ENCODE measurements at regions not wholly inside any gene's neighbourhood (a gene's known extent, or its start where the extent isn't known, plus 50 kb on each side); places are given as distances from the start of the nearest gene placed in this dataset.

DNA sequence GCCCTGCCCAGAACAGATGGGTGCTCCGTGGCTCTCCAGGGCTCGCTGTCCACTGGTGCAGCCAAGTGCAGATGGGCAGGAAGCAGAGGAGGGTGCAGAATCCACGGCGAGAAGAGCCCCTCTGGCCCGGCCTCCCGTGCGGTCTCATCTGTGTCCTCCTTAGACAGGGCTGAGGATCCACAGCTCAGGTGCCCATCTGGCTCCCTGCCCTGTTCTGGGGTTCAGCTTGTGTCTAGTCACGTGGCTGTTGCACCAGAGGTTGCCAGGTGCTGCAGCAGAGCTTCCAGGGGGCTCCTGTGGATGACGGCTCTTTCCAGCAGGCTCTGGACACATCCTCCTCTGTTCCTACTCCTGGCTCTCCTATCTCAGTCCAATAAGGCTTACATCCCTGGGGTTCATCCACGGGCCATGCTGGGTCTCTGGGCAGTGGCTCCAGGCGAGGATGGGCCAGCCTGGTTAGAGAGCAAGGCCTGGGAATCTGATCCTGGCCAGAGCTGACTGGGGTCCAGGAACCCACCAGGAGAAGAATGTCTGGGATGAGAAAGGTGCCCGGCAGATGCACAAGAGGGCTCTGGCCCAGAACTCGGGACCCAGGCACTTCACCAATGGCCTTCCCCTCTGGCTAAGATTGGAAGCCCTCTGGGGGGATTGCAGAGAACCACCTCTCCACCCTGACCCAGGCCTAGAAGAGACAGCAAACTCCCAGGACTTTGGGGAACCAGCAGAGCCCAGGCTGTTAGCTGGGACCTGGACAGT is 116.3 kb upstream of the ID2 start:
- Histone ChIP-seq H3K4me1 (no peaks in the 10 kb centered on the region), H3K27ac (no peak overlapping the region), H3K27me3 (no peaks in the 10 kb centered on the region), H3K9me3 (no peaks in the 10 kb centered on the region), H3K36me3 (no peaks in the 10 kb centered on the region), H3K4me3 (no peak overlapping the region)
- no peak for DNase-seq
- intact Hi-C loops (cut with DNase I; ENCODE audit: low total_unique reads) = no loop called here
- WGBS, 2 donors (ENCODE audit: low coverage in 1 of 2) = 88% methylated on average over 12 of the region's 13 CpGs; no CpG with 5 or more reads in 1 of the 2 donors
- TF ChIP-seq POLR2AphosphoS5 (IDR thresholded peaks at IDR 0.05) = no peak
- TF ChIP-seq EP300 (IDR thresholded peaks at IDR 0.05; ENCODE audit: low read depth) = no peak
- in situ Hi-C loops (cut with MboI; ENCODE audit: low pct_ligation_motif_present in 1 of 4, low pct_unique_long_range_greater_than_20kb in 1 of 4, low sequenced_read_pairs in 3 of 4) = no loop called here

DNA sequence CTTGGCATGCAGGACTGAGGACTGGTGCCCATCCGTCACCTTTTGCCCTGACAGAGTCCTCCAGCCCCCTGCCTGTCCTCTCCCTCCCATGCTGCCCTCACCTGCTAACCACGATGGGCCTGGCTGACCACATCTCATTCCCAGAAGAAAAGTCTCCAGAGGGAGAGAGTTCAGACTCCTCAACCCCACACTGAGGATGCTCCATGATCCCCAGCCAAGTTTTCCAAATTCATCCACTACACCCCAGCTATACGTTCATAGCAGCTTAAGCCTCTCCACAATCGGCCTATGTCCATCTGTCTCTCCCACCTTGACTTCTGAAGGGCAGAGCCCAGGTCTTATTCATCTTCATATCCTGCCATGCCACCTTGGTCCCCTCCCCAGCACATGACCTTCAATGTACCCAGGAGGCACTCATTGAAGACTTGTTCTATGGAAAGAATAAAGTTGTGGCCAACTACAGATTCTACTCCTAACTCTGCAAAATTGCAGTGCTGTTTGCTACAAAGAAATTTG is 115.6 kb upstream of the ID2 start:
- TF ChIP-seq POLR2AphosphoS5 (IDR thresholded peaks at IDR 0.05) = no peak
- TF ChIP-seq POLR2A (IDR thresholded peaks at IDR 0.05) = no peak
- no peak for TF ChIP-seq EP300 (IDR thresholded peaks at IDR 0.05; ENCODE audit: low read depth)
- TF ChIP-seq, protein P1, sequence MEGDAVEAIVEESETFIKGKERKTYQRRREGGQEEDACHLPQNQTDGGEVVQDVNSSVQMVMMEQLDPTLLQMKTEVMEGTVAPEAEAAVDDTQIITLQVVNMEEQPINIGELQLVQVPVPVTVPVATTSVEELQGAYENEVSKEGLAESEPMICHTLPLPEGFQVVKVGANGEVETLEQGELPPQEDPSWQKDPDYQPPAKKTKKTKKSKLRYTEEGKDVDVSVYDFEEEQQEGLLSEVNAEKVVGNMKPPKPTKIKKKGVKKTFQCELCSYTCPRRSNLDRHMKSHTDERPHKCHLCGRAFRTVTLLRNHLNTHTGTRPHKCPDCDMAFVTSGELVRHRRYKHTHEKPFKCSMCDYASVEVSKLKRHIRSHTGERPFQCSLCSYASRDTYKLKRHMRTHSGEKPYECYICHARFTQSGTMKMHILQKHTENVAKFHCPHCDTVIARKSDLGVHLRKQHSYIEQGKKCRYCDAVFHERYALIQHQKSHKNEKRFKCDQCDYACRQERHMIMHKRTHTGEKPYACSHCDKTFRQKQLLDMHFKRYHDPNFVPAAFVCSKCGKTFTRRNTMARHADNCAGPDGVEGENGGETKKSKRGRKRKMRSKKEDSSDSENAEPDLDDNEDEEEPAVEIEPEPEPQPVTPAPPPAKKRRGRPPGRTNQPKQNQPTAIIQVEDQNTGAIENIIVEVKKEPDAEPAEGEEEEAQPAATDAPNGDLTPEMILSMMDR (IDR thresholded peaks at IDR 0.05) = no peak
- intact Hi-C loops (cut with DNase I; ENCODE audit: low total_unique reads) = no loop called here
- Histone ChIP-seq H3K4me1 (peaks cover 0 to under 1% (median 0%) of the 10 kb centered on the region in 4 donors), H3K9me3 (no peaks in the 10 kb centered on the region), H3K4me3 (no peak overlapping the region), H3K36me3 (no peaks in the 10 kb centered on the region), H3K27ac (no peak overlapping the region), H3K27me3 (no peaks in the 10 kb centered on the region)
- WGBS, 2 donors (ENCODE audit: low coverage in 1 of 2) = 92 to 100% methylated on average over 2 to 4 of the region's 4 CpGs
- no peak for DNase-seq
- in situ Hi-C loops (cut with MboI; ENCODE audit: low pct_ligation_motif_present in 1 of 4, low pct_unique_long_range_greater_than_20kb in 1 of 4, low sequenced_read_pairs in 3 of 4) = no loop called here

DNA sequence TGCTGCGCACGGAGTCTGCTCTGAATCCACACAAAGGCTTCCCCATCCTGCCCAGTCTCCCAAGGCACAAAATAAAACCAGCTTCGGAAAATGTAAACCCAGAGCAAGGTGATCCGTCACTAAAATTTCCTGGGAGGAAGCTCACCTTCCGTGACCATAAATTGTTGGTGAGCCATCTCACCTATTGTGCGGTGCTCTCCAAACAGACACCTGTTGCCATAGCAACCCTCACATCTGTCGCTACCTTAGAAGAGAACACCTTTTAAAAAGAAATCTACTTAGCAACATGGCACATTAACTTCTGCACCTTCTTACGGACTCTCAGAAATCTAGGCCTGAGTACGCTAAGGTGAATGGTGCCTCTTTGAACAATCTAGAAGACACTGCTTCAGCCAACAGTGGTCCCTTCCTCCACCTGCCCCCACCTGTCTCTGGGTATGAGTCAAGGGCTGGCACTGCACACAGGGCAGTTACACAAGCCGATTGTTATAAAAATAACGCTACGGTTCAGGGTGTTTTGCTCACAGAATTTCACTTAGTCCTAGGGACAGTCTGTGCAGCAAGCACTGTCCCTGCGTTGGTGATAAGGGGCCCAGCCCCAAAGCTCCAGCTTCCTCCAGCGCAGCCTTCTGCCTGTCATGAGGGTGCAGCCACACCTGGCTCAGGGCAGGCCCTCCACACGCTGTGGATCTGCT is 114.9 kb upstream of the ID2 start:
- in situ Hi-C loops (cut with MboI; ENCODE audit: low pct_ligation_motif_present in 1 of 4, low pct_unique_long_range_greater_than_20kb in 1 of 4, low sequenced_read_pairs in 3 of 4) = no loop called here
- WGBS, 2 donors (ENCODE audit: low coverage in 1 of 2) = 86 to 91% methylated on average over 8 to 15 of the region's 15 CpGs

DNA sequence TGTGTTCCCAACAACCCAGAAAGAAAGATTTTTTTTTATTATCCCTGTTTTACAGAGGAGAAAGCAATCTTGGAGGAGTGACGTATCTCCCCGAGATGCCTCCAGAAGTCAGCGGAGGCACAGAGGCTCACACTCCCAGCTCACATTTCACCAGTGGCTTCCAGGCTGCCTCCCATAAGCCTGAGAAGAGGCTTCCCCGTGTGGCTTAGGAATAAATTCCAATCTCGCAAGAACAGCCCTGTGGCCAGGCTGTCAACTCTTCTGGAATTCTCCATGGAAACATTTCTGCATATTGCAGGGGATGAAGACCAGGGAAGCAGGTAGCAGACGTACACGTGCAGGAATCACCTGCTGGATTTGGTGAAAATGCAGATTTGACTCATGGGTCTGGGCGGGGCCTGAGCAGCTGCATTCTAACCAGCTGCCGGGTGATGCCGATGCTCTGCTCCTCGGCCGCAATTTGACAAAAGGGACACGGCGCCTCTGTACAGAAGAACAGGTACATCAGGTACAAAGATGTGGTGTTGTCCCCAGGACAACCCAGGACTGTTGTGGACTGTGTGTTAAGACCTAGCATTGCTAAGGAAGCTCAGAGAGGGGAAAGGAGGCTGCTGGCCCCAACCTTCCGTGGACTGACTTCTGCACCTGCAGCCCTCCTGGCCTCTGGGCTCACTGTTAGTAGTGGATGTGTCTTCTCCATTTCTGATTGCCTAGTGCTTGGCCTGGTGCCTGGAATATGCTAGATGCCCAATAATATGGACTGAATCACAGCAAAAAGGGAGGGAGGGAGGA is 114.2 kb upstream of the ID2 start:
- Histone ChIP-seq H3K4me1 (peaks cover 0 to 10% (median 4%) of the 10 kb centered on the region in 4 donors), H3K4me3 (no peak overlapping the region), H3K36me3 (no peaks in the 10 kb centered on the region), H3K27ac (no peak overlapping the region), H3K27me3 (no peaks in the 10 kb centered on the region), H3K9me3 (no peaks in the 10 kb centered on the region)
- intact Hi-C loops (cut with DNase I; ENCODE audit: low total_unique reads) = no loop called here
- in situ Hi-C loops (cut with MboI; ENCODE audit: low pct_ligation_motif_present in 1 of 4, low pct_unique_long_range_greater_than_20kb in 1 of 4, low sequenced_read_pairs in 3 of 4) = no loop called here
- 89 to 93% methylated on average over 7 to 15 of the region's 15 CpGs for WGBS, 2 donors (ENCODE audit: low coverage in 1 of 2)
- TF ChIP-seq POLR2A (IDR thresholded peaks at IDR 0.05) (no peak), EP300 (IDR thresholded peaks at IDR 0.05; ENCODE audit: low read depth) (no peak), POLR2AphosphoS5 (IDR thresholded peaks at IDR 0.05) (no peak)
- TF ChIP-seq, protein P1 (IDR thresholded peaks at IDR 0.05) = no peak
- DNase-seq = no peak

More for the DNA sequence above, 114.9 kb upstream of the ID2 start:
- H3K27ac ChIP-seq = no peak overlapping the region
- intact Hi-C loops (cut with DNase I; ENCODE audit: low total_unique reads) = no loop called here
- DNase-seq = no peak
- no peaks in the 10 kb centered on the region for H3K27me3 ChIP-seq
- no peaks in the 10 kb centered on the region for H3K9me3 ChIP-seq
- TF ChIP-seq POLR2AphosphoS5 (IDR thresholded peaks at IDR 0.05) (no peak), POLR2A (IDR thresholded peaks at IDR 0.05) (no peak), EP300 (IDR thresholded peaks at IDR 0.05; ENCODE audit: low read depth) (no peak)
- TF ChIP-seq, protein P1 (IDR thresholded peaks at IDR 0.05) = no peak
- H3K4me1 ChIP-seq = peaks cover 0 to 7% (median 2%) of the 10 kb centered on the region in 4 donors
- H3K36me3 ChIP-seq = no peaks in the 10 kb centered on the region
- no peak overlapping the region for H3K4me3 ChIP-seq
